ENCODE measurements at regions not wholly inside any gene's neighbourhood (a gene's known extent, or its start where the extent isn't known, plus 50 kb on each side); places are given as distances from the start of the nearest gene placed in this dataset.

GRCh38 chr6:148671085-148671484 is 75.7 kb upstream of the UST start:
- TF ChIP-seq CTCF (IDR thresholded peaks at IDR 0.05; ENCODE audit: low read length) (no peak), EZH2 (optimal IDR thresholded peaks at IDR 0.05; ENCODE audit: low read depth, low read length) (no peak), EZH2phosphoT487 (IDR thresholded peaks at IDR 0.05; ENCODE audit: low read length) (no peak)

Measured in MM.1S (cell line).